ENCODE measurements at regions not wholly inside any gene's neighbourhood (a gene's known extent, or its start where the extent isn't known, plus 50 kb on each side); places are given as distances from the start of the nearest gene placed in this dataset.
A peak's percentile ranks its signal among the peaks of the same experiment; 100 is the strongest.

DNA sequence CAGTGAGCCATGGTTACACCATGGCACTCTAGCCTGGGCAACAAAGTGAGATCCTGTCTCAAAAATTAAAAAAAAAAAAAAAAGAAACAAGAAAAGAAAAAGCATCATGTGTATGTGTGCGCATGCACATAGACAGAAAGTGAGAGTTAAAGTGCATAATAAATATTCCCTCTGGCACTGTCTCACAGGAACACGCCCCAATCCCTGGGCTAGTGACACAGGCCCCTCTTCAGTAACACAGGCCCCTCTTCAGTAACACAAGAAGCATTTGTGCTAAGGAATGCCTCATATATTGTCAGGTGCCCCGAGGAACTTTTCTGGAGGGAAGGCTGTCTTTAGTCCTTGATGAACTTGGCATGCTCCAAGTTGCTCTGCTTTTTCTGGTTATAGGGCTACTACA lies 57.5 kb downstream of the RPL27A start:
- DNase-seq, result no peak

- no peak for DNase-seq
Measured at GRCh38 chr11:8744423-8744822, 61.8 kb downstream of the RPL27A start.

- DNase-seq, result no peak
Measured at GRCh38 chr11:8745431-8746253, 63.0 kb downstream of the RPL27A start.

- DNase-seq, result peak; percentile 69
Measured at GRCh38 chr11:8746331-8746974, 63.9 kb downstream of the RPL27A start.

DNA sequence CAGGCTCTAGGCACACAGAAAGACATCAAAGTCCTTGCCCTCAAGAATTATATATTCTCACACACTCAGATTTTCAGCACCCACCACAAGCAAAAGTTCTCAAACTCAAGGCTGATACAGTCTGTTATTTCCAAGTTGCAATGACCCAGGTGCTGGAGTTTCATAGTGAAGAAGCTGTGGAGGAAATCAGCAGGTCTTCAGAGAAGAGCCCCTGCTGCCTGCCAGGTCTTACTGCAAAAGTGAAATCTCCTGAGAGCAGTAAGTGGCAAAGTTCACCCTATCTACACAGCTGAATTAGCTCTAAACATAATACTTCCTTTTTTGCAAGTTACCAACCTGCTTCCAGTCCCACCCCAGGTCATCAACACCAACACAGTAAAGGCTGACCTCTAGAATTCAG lies 64.6 kb downstream of the RPL27A start:
- DNase-seq, result no peak

DNA sequence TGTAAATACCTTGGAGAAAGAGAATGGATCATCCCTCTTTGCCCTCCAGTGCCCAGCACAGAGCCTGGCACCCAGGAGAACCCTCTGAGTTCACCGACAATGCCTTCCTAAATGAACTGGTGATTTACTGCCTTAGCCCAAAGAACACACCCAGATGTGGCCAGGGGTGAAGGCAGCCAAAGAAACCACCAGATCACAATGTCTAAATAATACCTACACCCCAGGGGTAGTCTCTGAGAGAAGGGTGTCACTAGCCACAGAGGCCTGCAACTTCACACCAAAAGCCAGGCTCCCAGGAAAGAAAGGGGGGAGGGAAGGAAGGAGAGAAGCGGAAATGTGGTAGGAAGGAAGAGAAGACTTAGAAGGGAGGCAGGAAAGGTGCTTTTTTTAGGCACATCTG lies 65.7 kb downstream of the RPL27A start:
- no peak for DNase-seq

DNA sequence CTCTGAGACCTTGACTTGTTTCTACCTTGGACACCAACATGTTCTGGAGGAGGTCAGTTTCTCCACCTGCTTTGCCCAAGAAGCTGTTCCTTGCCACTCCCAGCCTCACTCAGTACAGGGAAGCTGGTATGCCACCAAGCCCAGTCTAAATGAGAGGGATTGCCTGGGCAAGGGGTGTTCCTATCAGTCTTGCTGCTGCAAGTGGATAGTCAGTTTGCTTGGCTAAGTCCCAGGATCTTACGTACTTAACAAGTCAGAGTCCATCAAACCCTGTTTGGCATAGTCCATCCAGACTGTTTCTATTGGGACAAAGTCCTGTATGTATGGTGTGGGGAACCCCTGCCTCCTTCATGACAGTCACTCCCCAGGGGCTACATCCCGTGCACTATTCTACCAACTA lies 66.6 kb downstream of the RPL27A start:
- DNase-seq, result no peak

GRCh38 chr11:8754241-8754640 lies 71.6 kb downstream of the RPL27A start:
- DNase-seq, result peak; percentile 44

DNA sequence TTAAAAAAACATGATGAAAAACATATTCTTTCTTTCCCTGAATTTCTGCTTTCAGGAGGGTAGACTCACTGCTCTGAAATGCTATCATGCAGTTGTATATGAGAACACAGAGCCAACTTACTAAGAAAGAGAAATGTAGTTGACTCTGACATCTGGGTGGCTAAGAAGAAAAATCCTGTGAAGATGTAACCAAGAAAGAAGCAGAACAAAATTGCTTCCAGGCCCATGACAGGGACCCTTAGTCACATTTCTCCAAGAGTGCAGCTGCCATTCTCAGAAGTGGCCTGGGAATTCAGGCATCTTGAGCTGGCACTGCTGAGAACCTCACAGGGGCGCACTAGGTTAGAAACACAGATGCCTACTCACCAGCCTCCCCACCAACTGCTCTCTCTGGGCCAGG lies 73.6 kb downstream of the RPL27A start:
- peak; percentile 79 for DNase-seq

DNA sequence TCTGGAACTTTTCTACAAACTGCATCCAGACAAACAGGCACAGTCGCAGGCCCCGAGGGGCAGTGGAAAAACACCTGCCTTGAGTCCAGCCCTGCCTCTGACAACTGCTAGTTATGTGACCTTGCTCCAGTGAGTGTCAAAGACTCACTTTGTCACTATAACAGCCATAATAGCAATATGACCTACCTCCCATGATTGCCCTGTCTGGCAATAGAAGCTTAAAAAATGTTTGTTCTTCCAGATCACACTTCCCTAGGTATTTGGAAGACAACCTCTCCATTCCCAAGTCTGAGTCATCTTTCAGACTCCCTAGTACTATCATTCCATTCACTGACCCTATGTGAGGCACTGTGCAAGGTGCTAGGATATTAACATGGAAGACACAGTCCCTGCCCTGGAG lies 74.5 kb downstream of the RPL27A start:
- peak; percentile 72 for DNase-seq

DNA sequence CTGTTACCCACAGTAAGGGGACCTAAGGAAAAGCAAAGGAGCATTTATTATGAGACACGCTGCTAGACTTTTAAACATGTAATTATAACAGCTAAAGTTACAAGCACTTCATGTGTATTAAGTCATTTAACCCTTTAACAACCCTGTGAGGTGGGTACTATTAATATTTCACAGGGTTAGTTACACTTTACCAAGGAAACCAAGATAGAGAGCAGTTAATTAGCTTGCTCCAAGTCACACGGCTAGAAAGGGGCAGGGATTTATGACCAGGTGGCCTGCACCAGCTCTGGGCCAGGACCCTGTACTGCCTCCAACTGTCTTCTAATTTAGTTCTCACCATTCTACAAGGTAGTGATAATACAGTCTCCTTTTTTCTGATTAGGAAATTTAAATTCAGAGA lies 74.9 kb downstream of the RPL27A start:
- DNase-seq, result no peak

GRCh38 chr11:8758619-8759169 lies 76.1 kb downstream of the RPL27A start:
- no peak for DNase-seq

- DNase-seq, result no peak
Measured at GRCh38 chr11:8759634-8760033, 77.0 kb downstream of the RPL27A start.

- DNase-seq, result no peak
Measured at GRCh38 chr11:8760896-8761295, 78.3 kb downstream of the RPL27A start.

- no peak for DNase-seq
Measured at GRCh38 chr11:8763070-8763685, 80.6 kb downstream of the RPL27A start.

GRCh38 chr11:8765294-8765693 lies 82.7 kb downstream of the RPL27A start:
- peak; percentile 90 for DNase-seq

DNA sequence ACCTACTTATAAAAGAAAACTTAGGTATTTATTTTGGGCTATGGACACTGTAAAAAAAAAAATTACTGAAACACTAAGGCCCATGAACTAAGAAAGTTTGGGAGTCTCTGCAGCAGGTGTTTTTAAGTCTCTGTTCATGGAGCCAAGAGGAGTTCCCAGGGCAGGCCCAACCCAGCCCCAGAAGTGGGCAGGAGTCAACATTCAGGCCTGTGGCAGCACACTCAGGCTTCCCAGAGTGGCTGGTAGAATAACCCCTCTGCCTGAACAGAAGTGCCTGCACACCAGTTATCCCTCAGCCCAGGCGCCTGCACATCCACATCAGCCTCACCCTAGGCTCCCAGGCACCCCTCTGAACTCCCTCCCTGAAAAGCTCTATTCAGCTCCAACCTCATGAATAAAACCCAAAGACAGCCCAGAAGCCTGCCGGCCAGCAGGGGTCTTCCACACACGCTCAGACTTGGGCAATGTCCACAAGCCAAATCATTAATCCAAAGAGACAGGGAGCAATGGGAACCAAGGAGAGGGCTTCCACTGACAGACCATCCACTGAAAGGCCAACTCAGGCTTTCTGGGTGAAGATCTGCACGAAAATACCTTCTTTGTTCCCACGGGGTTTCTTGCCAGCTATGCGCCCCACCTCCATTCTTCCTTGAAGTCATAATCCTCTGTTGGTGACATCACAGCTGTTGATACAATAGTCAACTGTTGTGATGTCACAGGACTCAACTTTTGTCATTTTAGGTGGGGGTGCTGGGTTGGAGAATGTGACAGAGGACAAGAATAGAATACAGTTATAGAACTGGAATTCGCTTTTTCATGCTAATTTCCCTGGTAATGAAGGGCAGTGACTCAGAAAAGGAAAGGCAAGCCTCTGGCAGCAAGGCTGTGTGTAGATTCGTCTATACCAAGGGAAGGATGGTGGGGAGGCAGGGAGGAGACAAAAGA lies 83.7 kb downstream of the RPL27A start:
- DNase-seq, result peak; percentile 91

GRCh38 chr11:8766988-8767374 lies 84.4 kb downstream of the RPL27A start:
- DNase-seq, result no peak

DNA sequence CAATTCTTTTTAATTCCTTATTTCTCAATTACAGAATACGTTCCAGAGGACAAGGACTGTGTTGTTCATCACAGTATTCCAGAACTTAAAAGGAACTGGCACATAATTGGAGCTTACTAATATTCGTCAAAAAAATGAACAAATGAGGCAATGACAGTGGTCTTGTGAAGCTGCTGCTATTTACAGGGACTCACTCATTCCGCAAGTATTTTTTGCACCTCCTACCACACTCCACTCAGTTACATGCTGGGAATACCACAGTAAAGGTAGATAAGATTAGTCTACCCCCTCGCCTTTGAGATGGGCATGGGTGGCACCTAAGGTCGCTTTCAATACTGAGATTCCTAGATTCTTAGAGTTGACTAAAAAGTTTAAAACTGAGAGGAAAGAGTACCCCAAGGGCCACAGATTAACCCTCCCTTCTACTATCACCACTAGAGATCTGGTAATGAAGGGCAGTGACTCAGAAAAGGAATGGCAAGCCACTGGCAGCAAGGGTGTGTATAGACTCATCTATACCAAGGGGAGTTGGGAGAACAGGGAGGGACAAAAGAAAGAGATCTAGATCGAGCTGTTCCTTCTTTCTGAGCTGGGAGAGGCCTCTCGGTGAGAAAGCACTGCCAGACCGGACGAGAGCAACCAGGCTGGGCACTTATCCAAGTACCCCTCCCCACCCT lies 85.0 kb downstream of the RPL27A start:
- peak; percentile 77 for DNase-seq

- DNase-seq, result peak; percentile 96
Measured at GRCh38 chr11:8768625-8769333, 86.2 kb downstream of the RPL27A start.
